ENCODE measurements at regions not wholly inside any gene's neighbourhood (a gene's known extent, or its start where the extent isn't known, plus 50 kb on each side); places are given as distances from the start of the nearest gene placed in this dataset.
"Not testable (repeated sequence)": the region's sequence is repeated elsewhere in the genome, so short reads cannot be mapped to it uniquely, and the experiment has no call there.

DNA sequence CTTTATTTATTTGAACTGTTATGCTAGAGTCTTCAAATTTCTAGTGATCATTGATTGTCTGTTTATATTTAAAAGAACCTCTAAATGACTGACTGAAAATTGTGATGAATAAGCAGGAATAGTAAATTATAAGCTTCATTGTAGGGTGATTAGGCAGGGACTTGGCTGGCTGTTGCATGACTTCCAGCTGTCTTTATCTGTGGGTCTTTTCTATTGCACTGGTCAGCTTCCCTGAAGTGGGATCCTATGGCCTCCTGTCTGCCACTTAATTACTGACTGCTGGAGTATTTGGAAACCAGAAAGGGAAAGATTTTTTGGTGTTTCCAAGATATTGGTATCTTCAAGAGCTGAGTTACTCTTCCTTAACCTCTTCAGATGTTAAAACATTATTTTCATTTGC is 123.0 kb upstream of the CCNH start:
- DNase-seq (ENCODE audit: low spot score) = no peak

DNA sequence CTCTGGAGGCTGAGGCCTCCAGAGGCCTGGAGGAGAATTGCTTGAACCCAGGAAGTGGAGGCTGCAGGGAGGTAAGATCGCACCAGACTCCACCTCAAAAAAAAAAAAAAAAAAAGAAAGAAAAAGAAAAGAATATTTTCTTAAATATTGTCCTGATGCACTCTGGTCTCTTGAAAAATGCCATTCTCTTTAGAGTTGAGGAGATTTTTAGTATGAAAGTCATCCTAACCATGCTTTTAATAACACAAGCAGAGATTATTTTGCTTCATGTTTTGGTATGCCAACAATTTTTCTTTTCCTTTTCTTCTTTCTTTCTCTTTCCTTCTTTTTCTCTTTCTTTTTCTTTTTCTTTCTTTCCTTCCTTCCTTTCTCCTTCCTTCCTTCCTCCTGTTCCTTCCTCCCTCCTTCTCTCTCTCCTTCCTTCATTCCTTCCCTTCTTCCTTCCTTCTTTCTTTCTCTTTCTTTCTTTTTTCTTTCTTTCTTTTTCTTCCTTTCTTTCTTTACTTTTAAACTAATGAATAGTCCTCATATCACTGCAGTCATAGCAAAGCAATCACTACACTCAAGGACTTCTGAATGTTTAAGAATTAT is 116.9 kb upstream of the CCNH start:
- DNase-seq (ENCODE audit: low spot score) = no peak

- no peak for DNase-seq (ENCODE audit: low spot score)
Measured at GRCh38 chr5:87526131-87526530, 113.4 kb upstream of the CCNH start.

GRCh38 chr5:87524217-87524616 is 111.5 kb upstream of the CCNH start:
- no peak for DNase-seq (ENCODE audit: low spot score)

DNA sequence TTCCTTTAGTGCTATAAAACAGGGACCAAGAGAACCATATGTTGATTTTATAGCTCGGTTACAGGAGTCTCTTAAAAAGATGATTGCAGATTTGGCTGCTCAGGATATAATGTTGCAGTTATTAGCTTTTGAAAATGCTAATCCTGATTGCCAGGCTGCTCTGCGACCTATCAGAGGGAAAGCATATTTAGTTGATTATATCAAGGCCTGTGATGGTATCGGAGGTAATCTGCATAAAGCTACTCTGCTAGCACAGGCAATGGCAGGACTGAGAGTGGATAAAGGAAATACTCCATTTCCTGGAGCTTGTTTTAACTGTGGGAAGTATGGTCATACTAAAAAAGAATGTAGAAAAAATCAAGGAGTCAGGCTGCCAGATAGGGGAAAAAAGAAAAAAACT is 99.0 kb upstream of the CCNH start:
- DNase-seq (ENCODE audit: low spot score) = not testable (repeated sequence)

- DNase-seq (ENCODE audit: low spot score) = no peak
Measured at GRCh38 chr5:87503004-87503403, 90.3 kb upstream of the CCNH start.

- no peak for DNase-seq (ENCODE audit: low spot score)
Measured at GRCh38 chr5:87499478-87500410, 87.0 kb upstream of the CCNH start.
